DND-41 (cell line): ENCODE measurements at regions not wholly inside any gene's neighbourhood (a gene's known extent, or its start where the extent isn't known, plus 50 kb on each side); places are given as distances from the start of the nearest gene placed in this dataset.

ENCODE experiments used
- CTCF ChIP-seq: IDR thresholded peaks from 2 replicates; pipeline ENCODE4 v1.5.1; 2012; ENCODE audit warnings: borderline replicate concordance, low read length, moderate library complexity, mild to moderate bottlenecking; ENCODE audit not compliant: poor library complexity, severe bottlenecking; ENCODE audit errors: extremely low read depth
- EZH2 ChIP-seq: IDR thresholded peaks from 3 replicates; pipeline ENCODE4 v1.6.1; 2012; ENCODE audit warnings: borderline replicate concordance, low read depth, mild to moderate bottlenecking, moderate library complexity, low read length, inconsistent platforms; ENCODE audit not compliant: severe bottlenecking

- TF ChIP-seq CTCF (no peak), EZH2 (no peak)
Observed at GRCh38 chr7:96558530-96558929, 151.1 kb downstream of the SEM1 start.
